ENCODE measurements at regions not wholly inside any gene's neighbourhood (a gene's known extent, or its start where the extent isn't known, plus 50 kb on each side); places are given as distances from the start of the nearest gene placed in this dataset.

- no peak for TF ChIP-seq CTCF (IDR thresholded peaks at IDR 0.05)
- TF ChIP-seq RCOR1 (IDR thresholded peaks at IDR 0.05; ENCODE audit: low read depth, low read length) = no peak
- TF ChIP-seq CEBPB (IDR thresholded peaks at IDR 0.05) = no peak
- no peak for TF ChIP-seq RNF2 (IDR thresholded peaks at IDR 0.05; ENCODE audit: borderline replicate concordance, low read depth)
These were observed 216.1 kb downstream of the ALDH8A1 start for GRCh38 chr6:134733801-134734200.
